ENCODE measurements at regions not wholly inside any gene's neighbourhood (a gene's known extent, or its start where the extent isn't known, plus 50 kb on each side); places are given as distances from the start of the nearest gene placed in this dataset.

DNA sequence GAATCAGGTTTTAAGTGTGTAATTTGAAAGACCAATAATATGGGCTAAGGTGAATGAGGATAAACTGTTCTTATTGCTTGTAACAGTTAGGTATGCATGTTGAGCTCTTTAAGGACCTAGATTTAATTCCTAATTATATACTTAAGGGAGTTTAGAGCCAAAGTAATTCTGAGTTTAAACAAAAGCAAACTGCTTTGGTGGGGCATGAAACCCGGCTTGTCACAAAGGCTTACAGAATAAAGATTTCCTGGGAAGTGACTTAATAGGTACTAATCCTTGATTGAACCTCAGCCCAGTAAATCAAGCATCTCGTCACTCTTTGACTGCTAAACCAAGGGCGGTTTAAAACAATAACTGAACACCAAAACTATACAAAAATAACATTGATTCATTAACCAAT, 1324.2 kb downstream of the RPA4 start:
- dilution Hi-C loops (cut with MboI; ENCODE audit: extremely low pct_ligation_motif_present, low sequenced_read_pairs) = no loop called here
- Histone ChIP-seq H2AFZ (ENCODE audit: low read depth, low read length) (no peak overlapping the region), H3K27me3 (ENCODE audit: control insufficient read depth in 2 of 2, insufficient read depth in 2 of 2, low read length in 2 of 2) (no peaks in the 10 kb centered on the region), H3K9ac (replicated peaks; ENCODE audit: extremely low read depth, insufficient read depth, low read length) (no peak overlapping the region), H3K27ac (ENCODE audit: insufficient read depth, low read depth, low read length) (no peak overlapping the region), H3K9me1 (replicated peaks; ENCODE audit: control insufficient read depth, extremely low read depth, insufficient read depth, low read length) (no peaks in the 10 kb centered on the region), H3K9me3 (replicated peaks; ENCODE audit: control insufficient read depth, insufficient read depth, low read length) (no peaks in the 10 kb centered on the region), H3K36me3 (ENCODE audit: control insufficient read depth in 2 of 2, extremely low read depth in 1 of 2, insufficient read depth in 2 of 2, low read length in 2 of 2) (no peaks in the 10 kb centered on the region), H3K79me2 (ENCODE audit: control insufficient read depth, insufficient read depth, low read length) (no peaks in the 10 kb centered on the region), H3K4me1 (ENCODE audit: control insufficient read depth, extremely low read depth, insufficient read depth, low read length) (no peaks in the 10 kb centered on the region), H3K4me3 (replicated peaks in 1 of 3; ENCODE audit: insufficient read depth in 1 of 3, low read depth in 1 of 3, low read length in 3 of 3) (no peak overlapping the region), H3K4me2 (ENCODE audit: insufficient read depth, low read length) (no peak overlapping the region), H4K20me1 (replicated peaks; ENCODE audit: control insufficient read depth, extremely low read depth, insufficient read depth, low read length) (no peaks in the 10 kb centered on the region)
- ChIA-PET CTCF (no interaction called here), POLR2A (no interaction called here)
- TF ChIP-seq EZH2 (IDR thresholded peaks at IDR 0.05; ENCODE audit: borderline replicate concordance, low read depth, low read length, severe bottlenecking) (no peak), POLR2AphosphoS5 (IDR thresholded peaks at IDR 0.05; ENCODE audit: insufficient read depth, low read depth, low read length) (no peak), GATA2 (IDR thresholded peaks at IDR 0.05; ENCODE audit: insufficient read depth, insufficient read length, low read depth, low read length) (no peak), FOS (IDR thresholded peaks at IDR 0.05; ENCODE audit: borderline replicate concordance, insufficient read depth, low read length) (no peak), POLR2A (IDR thresholded peaks at IDR 0.05; ENCODE audit: low read depth, low read length) (no peak), MYC (IDR thresholded peaks at IDR 0.05; ENCODE audit: low read depth, low read length) (no peak), JUN (IDR thresholded peaks at IDR 0.05; ENCODE audit: borderline replicate concordance, insufficient read depth, insufficient read length, low read depth) (no peak)
- TF ChIP-seq, protein P1, sequence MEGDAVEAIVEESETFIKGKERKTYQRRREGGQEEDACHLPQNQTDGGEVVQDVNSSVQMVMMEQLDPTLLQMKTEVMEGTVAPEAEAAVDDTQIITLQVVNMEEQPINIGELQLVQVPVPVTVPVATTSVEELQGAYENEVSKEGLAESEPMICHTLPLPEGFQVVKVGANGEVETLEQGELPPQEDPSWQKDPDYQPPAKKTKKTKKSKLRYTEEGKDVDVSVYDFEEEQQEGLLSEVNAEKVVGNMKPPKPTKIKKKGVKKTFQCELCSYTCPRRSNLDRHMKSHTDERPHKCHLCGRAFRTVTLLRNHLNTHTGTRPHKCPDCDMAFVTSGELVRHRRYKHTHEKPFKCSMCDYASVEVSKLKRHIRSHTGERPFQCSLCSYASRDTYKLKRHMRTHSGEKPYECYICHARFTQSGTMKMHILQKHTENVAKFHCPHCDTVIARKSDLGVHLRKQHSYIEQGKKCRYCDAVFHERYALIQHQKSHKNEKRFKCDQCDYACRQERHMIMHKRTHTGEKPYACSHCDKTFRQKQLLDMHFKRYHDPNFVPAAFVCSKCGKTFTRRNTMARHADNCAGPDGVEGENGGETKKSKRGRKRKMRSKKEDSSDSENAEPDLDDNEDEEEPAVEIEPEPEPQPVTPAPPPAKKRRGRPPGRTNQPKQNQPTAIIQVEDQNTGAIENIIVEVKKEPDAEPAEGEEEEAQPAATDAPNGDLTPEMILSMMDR (IDR thresholded peaks at IDR 0.05; ENCODE audit: extremely low read depth in 1 of 2, insufficient read depth in 1 of 2, low read depth in 1 of 2, low read length in 2 of 2) = no peak
- TF ChIP-seq, protein P2, sequence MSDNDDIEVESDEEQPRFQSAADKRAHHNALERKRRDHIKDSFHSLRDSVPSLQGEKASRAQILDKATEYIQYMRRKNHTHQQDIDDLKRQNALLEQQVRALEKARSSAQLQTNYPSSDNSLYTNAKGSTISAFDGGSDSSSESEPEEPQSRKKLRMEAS (IDR thresholded peaks at IDR 0.05; ENCODE audit: insufficient read depth, insufficient read length) = no peak
- no peak for FAIRE-seq
- no TSS peak for BruUV-seq (replicated peaks)
- intact Hi-C loops (cut with micrococcal nuclease) = no loop called here
- no peak for DNase-seq (ENCODE audit: low read depth, low spot score)
